ENCODE measurements at regions not wholly inside any gene's neighbourhood (a gene's known extent, or its start where the extent isn't known, plus 50 kb on each side); places are given as distances from the start of the nearest gene placed in this dataset.

DNA sequence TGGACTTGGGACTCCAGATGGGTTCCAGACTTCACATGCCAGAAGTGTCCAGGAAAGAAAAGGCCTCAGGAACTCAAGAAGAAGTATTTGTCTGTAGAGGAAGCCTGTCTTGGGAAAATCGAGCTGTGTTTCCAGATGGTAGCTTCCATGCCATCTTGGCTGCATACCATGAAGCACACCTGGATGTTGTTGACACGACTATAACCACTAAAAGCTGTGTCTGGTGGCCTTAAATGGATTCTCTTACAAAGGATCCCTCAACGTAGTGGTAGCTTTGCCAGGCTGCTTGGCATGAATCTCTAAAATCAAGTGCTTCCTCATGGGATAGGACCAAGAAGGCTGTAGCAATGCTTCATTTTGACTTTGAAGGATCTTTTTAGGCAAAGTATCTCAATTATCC, 313.4 kb upstream of the BOD1L1 start:
- TF ChIP-seq POLR2A (IDR thresholded peaks at IDR 0.05; ENCODE audit: low read depth) (no peak), POLR2AphosphoS5 (IDR thresholded peaks at IDR 0.05) (no peak)
- TF ChIP-seq, protein P1, sequence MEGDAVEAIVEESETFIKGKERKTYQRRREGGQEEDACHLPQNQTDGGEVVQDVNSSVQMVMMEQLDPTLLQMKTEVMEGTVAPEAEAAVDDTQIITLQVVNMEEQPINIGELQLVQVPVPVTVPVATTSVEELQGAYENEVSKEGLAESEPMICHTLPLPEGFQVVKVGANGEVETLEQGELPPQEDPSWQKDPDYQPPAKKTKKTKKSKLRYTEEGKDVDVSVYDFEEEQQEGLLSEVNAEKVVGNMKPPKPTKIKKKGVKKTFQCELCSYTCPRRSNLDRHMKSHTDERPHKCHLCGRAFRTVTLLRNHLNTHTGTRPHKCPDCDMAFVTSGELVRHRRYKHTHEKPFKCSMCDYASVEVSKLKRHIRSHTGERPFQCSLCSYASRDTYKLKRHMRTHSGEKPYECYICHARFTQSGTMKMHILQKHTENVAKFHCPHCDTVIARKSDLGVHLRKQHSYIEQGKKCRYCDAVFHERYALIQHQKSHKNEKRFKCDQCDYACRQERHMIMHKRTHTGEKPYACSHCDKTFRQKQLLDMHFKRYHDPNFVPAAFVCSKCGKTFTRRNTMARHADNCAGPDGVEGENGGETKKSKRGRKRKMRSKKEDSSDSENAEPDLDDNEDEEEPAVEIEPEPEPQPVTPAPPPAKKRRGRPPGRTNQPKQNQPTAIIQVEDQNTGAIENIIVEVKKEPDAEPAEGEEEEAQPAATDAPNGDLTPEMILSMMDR (IDR thresholded peaks at IDR 0.05): no peak

All from esophagus muscularis mucosa (tissue), 3 donors.